ENCODE measurements at regions not wholly inside any gene's neighbourhood (a gene's known extent, or its start where the extent isn't known, plus 50 kb on each side); places are given as distances from the start of the nearest gene placed in this dataset.

GRCh38 chr5:167726642-167727041 lies 564.8 kb upstream of the WWC1 start:
- DNase-seq: no peak

DNA sequence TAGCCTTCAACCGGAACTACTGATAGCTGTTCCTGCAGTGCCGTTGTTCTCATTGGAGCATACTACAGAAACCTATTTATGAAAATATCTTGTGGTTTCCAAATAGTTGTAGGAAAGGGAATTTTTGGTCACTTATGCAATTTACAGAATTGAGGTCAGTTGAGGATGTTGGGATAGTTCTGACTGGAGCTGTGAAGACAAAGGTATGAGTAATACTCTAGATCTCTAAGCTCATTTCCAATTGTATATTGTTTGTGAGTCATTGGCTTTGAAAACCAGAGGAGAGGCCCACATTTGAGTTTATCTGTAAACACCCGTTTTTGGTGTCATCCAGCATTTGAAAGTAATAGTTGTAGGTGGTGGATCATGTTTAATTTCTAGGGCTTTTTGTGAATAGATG lies 561.3 kb upstream of the WWC1 start:
- no peak for DNase-seq

- no peak for DNase-seq
Observed at GRCh38 chr5:167730656-167731055, 560.8 kb upstream of the WWC1 start.

GRCh38 chr5:167731951-167732350 lies 559.5 kb upstream of the WWC1 start:
- DNase-seq: no peak

GRCh38 chr5:167732499-167732898 lies 558.9 kb upstream of the WWC1 start:
- no peak for DNase-seq

DNA sequence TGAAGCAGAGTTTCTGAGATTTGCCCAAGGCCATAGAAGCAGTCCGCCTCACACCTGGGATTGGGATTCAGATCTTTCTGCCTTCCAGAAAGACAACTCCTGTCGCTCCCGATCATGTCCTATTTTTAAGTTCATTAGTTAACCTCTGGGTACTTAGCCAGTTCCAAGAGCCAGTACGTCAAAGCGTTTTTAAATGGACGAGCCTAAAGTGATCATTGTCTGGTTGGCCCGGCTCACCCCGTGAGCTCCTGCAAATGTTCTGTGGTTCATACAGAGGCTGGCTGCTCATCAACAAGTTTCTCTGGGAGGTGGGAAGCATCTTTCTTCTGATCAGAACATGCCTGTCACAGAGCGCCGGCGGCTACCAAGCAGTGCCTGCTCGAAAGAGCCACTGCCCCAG lies 554.5 kb upstream of the WWC1 start:
- DNase-seq: no peak

DNA sequence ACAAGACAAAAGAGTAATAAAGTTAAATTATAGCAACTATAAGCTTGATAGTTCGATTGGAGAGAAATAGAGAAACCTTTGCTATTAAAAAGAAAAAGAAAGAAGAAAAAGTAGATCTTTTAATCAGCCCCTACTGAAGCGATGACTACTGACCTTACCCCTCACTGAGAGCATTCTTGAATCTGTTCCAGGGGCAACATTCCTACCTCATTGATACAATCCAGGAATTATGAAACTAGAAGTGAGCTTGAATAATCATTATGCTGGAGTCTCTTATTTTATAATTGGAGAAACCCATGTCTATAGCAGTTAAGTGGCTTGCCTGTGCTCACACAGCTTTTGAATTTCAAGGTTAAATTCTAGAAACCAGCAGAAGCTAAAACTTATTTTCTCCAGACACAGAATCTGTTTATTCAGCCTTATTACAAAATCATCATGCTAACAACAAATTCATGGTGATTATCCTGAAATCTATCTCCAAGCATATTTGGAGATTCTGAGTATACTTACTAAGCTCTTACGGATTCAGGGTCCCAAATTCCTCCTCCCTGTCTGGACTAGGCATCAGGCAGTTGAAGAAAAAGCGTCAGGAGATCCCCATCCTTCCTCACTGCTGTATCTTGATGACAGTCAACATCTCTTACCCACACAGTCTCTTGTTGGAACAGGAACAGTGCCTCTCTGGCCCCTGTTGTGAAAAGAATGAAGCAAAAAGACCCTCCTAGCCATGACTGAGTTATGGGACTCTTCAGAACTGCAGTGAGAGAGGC lies 547.6 kb upstream of the WWC1 start:
- DNase-seq: no peak

DNA sequence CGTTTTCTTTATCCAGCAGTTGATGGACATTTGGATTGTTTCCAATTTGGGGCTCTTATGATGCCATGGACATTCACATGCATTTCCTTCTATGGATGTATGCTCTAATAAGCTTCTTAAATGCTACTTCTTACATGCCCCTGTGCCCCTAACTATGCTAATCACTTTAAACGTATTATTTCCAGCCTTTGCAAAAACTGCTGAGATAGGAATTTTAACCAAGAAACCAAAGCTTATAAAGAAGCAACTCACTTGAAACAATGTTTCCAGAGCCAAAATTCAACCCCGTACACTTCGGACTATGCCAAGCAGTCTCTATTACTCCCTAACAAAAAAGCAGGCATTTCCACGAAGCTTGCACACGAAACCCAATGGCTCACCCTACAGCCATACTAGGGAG lies 545.6 kb upstream of the WWC1 start:
- no peak for DNase-seq

DNA sequence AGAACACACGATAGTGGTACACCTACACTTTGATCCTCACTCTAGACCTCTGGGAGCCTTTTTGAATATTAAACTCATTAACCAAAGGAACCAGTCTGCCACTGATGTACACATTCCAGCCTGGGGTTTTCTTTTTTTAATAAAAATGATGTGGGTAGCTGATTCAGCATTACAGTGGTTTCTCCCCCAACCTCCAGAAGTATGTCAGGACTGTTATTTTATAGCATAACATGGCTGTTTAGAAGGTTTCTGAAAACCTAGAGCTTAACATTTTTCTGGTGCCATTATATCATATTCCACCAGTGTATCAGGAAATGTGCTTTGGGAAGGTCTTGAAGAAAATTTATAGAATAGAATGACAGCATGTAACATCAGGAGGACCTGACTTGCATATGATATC lies 540.9 kb upstream of the WWC1 start:
- no peak for DNase-seq

DNA sequence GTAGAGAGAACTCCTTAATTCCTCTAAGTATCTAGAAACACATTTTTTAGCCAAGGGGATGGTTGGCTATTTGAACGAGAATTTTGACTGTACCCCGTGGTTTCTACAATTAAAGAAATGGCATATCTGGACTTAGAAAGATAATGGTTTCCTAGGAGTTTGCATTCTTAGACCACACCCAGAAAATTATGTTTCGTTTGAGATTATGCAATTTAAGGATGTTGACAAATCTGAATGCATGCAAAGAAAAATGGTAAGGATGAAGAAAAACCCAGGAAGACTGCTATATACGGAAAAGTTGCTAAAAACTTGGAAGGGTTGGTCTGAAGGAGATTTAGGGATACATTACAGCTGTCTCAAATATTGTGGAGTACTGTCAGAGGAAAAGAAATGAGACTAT lies 538.5 kb upstream of the WWC1 start:
- DNase-seq: no peak

GRCh38 chr5:167753725-167754490 lies 537.5 kb upstream of the WWC1 start:
- no peak for DNase-seq

DNA sequence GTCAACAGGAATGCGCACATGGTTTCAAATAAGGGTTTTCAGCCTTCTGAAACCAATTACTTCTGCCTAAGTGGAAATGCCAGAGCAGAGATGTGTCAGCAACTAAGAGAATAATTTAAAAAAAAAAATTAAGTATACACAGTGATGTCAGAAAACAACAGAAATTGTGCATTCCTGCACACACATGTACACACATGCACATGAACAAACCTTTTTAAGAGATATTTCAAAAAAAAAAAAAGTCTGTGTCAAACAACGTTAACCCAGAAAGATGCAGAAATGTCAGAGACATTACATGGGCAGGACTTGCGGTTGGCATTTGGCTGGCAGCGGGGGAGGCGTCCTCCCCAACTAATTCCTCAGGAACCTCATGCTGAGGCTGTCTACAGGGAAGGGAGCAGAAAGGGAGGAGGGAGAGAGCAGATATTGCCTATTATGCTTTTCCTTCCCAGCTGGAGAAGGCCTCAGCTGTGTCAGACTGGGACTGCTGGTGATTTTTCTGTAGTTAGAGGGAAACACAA lies 536.9 kb upstream of the WWC1 start:
- no peak for DNase-seq

DNA sequence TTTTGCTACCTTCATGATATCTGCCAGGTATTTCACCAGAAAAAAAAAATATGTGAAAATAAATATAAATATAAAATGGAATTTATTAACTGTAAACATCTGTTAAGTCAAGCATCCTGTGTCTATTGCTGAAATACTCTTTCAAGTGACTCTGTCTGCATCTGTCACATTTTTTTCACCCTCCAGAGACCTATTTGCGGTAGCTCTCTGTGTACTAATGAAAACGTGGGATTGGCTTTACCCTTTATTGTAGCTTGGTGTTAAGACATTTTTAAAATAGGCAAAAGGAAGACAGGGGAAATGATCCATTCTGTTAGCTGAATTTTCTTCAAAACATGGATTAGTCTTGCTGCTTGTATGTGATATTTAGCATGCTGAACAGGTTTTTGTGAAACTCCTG lies 536.0 kb upstream of the WWC1 start:
- DNase-seq: no peak

DNA sequence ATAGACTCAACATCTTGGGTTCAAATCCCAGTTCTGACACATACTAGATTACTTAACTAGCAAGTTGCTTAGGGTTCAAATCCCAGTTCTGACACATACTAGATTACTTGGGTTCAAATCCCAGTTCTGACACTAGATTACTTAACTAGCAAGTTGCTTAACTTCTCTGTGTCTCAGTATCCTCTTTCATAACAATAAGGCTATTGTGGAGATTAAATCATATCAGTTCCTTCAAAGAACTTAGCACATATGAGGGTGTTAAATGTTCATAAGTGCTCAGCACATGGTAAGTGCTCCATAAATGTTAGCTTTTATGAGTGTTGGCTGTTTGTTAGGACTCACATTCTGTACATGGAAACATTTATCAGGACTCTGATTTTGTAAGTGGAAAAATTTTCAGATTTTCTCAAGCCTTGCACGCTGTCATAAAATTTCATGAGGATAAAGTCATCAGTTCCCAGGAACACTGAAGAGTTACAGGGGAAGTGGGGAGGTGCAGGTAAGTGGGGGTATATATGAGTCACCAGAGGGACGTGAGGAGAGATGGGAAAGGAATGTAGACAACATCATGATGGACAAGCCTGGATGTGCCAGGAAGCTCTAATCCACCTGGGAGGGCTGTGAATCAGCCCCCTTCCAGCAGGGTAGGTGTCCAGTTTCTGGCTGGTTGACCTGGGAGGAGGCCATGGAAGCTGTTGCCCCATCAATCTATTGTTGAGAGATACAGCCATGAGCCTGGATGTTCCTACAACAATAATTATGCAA lies 532.2 kb upstream of the WWC1 start:
- no peak for DNase-seq

DNA sequence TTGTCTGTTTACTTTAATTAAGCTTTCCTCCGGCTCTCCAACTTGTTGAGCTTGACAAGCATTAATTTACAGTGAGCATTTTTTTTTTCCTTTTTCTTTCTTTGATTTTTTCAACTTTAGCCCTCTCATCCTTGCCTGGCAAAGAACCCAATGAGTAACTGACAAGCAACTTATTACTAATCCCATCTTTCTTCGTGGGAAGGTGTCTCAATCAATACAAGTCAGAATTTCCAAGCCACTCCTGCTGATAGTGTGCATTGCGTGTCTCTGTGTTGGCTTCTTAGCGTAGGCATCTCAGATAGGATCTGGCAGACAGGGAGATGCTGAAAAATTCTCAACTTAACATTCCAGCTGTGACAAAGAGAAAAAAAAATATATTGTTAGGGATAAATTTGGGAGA lies 527.7 kb upstream of the WWC1 start:
- no peak for DNase-seq

GRCh38 chr5:167764641-167765289 lies 526.7 kb upstream of the WWC1 start:
- DNase-seq: no peak

- DNase-seq: no peak
Observed at GRCh38 chr5:167765352-167765751, 526.1 kb upstream of the WWC1 start.

- no peak for DNase-seq
Observed at GRCh38 chr5:167766957-167767356, 524.5 kb upstream of the WWC1 start.

DNA sequence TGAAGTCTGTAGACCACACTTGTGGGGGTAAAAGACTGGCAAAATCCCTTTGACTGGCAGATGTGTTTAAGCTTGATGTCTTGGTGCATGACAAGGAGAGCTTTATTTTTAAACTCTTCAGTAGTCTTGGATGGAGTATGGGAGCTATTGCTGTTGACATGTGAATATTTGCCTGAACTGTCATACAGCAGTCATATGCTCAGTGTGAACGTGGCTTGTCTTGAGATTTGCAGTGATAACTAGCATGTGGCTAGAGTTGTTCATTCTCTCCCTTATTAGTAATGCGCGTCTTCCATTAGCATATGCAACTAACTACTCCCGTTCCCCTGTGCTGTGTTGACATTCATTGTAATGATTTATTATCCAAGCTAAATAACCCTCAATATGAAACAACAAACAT lies 523.6 kb upstream of the WWC1 start:
- no peak for DNase-seq

DNA sequence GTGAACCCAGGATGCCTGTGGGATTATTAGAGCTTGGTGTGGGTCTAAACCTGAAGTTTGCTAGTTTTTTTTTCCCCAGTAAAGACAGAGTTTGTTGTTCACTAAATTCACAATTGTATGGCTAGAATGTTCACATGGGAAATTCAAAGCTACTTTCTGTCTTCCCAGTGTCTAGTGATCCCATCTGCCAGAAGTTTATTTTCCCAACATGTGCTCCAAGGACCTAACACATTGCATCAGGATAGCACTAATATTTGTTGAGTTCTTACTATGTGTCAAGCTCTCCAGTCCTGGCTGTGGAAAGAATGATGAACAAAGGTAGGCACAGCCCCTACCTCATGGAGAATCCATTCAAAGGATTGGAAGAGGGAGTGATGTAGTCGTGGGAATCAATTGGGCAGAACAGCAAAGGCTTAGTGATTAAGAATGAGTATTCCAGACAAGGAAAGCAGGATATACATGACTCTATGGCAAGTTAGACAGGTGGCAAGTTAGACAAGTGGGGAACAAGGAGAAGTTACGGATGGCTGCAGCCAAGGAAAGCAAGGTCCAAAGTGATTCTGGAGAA lies 521.5 kb upstream of the WWC1 start:
- DNase-seq: no peak

GRCh38 chr5:167770461-167770860 lies 521.0 kb upstream of the WWC1 start:
- no peak for DNase-seq

DNA sequence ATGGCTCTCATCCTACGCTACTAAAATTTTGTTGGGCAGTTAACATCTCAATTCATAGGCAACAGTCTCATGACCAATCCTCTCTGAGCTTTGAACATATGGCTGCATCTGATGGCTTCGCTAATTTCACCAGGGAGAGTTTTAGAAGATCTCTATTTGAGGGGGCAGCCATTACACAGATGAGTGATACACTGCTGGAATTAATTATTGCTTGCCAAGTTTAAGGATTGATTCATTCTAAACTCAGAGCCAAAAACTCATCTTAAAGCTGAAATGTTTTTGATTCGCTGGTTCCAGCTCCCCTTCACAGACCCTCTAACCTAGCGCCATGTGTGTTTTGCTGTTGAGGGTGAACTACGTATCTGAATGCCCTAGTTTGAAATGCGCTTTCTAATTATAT lies 519.9 kb upstream of the WWC1 start:
- no peak for DNase-seq

Data from right hindlimb (tissue), 1 donor.